ENCODE measurements at regions not wholly inside any gene's neighbourhood (a gene's known extent, or its start where the extent isn't known, plus 50 kb on each side); places are given as distances from the start of the nearest gene placed in this dataset.

DNA sequence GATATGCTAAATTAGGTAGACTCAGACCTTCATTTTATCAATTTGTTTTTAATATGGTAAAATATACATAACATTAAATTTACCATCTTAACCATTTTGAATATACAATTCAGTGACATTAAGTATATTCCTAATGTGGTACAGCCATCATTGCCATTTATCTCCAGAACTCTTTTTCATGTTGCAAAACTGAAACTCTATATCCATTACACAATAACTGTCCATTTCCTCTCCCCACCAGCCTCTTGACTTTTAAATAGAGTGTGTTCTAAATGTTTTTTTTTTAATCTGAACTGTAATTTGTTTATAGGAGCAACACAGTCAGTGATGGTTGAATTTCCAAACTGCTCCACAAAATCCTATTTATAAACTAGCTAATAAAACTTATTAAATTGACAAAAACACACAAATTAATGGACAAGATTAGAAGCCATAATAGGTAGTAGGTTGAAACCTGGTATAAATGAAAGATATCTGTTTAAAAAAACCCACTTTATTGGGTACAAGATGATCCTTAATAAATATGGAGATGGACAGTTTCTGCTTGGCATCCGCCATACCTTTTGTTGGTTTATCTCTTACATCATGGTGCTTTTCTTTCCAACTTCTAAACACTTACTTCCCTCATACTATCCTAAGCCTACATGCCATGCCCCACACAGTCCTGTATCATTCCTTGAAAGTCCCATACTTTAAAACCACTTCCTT is 142.4 kb downstream of the ZPLD1 start:
- Histone ChIP-seq H3K27ac (no peak overlapping the region), H3K4me3 (no peak overlapping the region), H3K4me1 (no peaks in the 10 kb centered on the region), H3K27me3 (no peaks in the 10 kb centered on the region), H3K36me3 (no peaks in the 10 kb centered on the region), H3K9me3 (no peaks in the 10 kb centered on the region)
- DNase-seq: no peak
- no peak for TF ChIP-seq POLR2A (IDR thresholded peaks at IDR 0.05)
- TF ChIP-seq, protein P1, sequence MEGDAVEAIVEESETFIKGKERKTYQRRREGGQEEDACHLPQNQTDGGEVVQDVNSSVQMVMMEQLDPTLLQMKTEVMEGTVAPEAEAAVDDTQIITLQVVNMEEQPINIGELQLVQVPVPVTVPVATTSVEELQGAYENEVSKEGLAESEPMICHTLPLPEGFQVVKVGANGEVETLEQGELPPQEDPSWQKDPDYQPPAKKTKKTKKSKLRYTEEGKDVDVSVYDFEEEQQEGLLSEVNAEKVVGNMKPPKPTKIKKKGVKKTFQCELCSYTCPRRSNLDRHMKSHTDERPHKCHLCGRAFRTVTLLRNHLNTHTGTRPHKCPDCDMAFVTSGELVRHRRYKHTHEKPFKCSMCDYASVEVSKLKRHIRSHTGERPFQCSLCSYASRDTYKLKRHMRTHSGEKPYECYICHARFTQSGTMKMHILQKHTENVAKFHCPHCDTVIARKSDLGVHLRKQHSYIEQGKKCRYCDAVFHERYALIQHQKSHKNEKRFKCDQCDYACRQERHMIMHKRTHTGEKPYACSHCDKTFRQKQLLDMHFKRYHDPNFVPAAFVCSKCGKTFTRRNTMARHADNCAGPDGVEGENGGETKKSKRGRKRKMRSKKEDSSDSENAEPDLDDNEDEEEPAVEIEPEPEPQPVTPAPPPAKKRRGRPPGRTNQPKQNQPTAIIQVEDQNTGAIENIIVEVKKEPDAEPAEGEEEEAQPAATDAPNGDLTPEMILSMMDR (IDR thresholded peaks at IDR 0.05): no peak
- ATAC-seq: no peak
- intact Hi-C loops (cut with DNase I): no loop called here
- WGBS, 4 donors: 93 to 97% (median 96%) methylated on average over 1 of the region's 1 CpG

DNA sequence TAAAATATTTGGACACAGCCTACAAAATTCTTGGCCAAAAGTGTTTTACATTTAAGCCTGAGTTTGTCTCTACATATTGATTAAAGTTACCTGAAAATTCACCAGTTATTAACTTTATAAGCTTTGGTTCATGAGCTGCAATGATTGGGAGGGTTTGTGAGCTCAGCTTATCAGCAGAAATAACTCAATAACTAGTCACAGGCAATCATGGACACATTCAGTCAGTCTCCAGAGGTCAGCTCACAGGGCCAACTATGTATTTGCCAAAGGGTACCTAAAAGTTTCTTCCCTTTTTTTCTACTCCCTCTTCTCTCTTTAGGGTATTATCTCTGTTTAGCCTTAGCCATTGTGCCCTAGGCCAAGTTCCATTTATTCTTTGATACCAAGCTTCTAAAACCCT is 145.9 kb downstream of the ZPLD1 start:
- intact Hi-C loops (cut with DNase I): no loop called here
- no peaks in the 10 kb centered on the region for H3K36me3 ChIP-seq
- H3K4me3 ChIP-seq: no peak overlapping the region
- H3K4me1 ChIP-seq: no peaks in the 10 kb centered on the region
- ATAC-seq: no peak
- H3K9me3 ChIP-seq: no peaks in the 10 kb centered on the region
- no peak for DNase-seq
- TF ChIP-seq, protein P1 (IDR thresholded peaks at IDR 0.05): no peak
- TF ChIP-seq POLR2A (IDR thresholded peaks at IDR 0.05): no peak
- no peaks in the 10 kb centered on the region for H3K27me3 ChIP-seq
- H3K27ac ChIP-seq: no peak overlapping the region

DNA sequence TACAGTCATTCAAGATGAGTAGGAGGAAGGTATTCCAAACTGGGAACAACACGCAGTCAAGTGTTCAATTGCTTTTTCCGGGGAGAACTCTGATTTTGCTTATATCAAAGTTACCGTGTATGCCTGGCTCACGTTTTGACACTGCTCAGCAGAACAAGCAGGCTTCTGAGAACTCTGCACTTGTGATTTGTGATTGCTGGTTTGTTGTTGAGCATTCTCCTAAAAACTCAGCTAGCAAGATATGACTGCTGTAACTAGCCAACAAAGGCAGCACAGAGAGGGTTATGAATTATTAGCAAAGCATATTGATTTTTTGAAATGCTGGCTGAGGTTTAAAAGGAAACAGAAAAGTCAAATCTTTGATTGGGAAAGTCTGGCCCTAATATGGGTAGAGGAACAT is 151.7 kb downstream of the ZPLD1 start:
- WGBS, 4 donors: 72 to 74% (median 73%) methylated on average over 4 of the region's 4 CpGs
- no peak for ATAC-seq
- Histone ChIP-seq H3K27me3 (no peaks in the 10 kb centered on the region), H3K9me3 (peaks cover 0 to 6% (median 0%) of the 10 kb centered on the region in 12 donors), H3K4me3 (no peak overlapping the region), H3K27ac (no peak overlapping the region), H3K36me3 (no peaks in the 10 kb centered on the region), H3K4me1 (no peaks in the 10 kb centered on the region)
- TF ChIP-seq, protein P1 (IDR thresholded peaks at IDR 0.05): no peak
- TF ChIP-seq POLR2A (IDR thresholded peaks at IDR 0.05): no peak
- no peak for DNase-seq
- intact Hi-C loops (cut with DNase I): no loop called here

DNA sequence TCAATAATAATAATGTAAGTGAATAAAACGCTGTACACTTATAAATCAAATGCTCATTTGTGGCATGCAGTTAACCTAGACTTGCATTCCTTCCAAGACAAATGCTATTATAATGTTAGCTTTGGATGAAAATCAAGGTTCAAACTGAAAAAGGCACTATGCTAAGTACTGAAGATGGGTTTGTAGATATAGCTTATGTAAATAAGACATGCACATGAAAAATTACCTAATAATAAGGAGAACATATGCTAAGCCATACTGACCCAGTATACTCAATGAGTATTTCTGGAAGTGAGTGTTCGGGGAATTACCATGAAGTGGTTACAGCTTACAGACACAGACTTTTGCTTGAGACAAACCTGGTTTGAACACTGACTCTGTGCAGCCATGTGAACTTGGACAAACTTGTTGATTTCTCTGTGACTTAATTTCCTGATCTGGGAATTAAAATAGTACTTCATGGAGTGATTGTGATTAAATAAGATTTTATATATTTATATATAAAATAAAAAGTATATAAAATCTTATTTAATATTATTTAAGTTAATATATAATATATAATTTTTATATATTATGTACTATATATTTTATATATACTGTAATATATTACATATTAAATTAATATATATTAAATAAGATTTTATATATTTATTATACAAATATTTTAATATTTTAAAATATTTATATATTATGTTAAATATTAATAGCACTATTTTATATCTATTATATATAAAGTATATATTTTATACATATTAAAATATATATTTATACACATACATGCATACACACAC is 159.2 kb downstream of the ZPLD1 start:
- ATAC-seq: no peak
- Histone ChIP-seq H3K27ac (no peak overlapping the region), H3K9me3 (peaks cover 0 to 6% (median 0%) of the 10 kb centered on the region in 12 donors), H3K36me3 (no peaks in the 10 kb centered on the region), H3K27me3 (no peaks in the 10 kb centered on the region), H3K4me1 (no peaks in the 10 kb centered on the region), H3K4me3 (no peak overlapping the region)
- WGBS, 4 donors: 78 to 87% (median 80%) methylated on average over 2 of the region's 2 CpGs
- TF ChIP-seq, protein P1 (IDR thresholded peaks at IDR 0.05): no peak
- no peak for TF ChIP-seq POLR2A (IDR thresholded peaks at IDR 0.05)
- DNase-seq: no peak
- intact Hi-C loops (cut with DNase I): no loop called here
